H1 (cell line): ENCODE measurements at regions not wholly inside any gene's neighbourhood (a gene's known extent, or its start where the extent isn't known, plus 50 kb on each side); places are given as distances from the start of the nearest gene placed in this dataset.

Source experiments
- CREB1 ChIP-seq: IDR thresholded peaks from 2 replicates; pipeline ENCODE4 v1.6.1; 2012; ENCODE audit warnings: inconsistent platforms
- EGR1 ChIP-seq: IDR thresholded peaks from 2 replicates; pipeline ENCODE4 v1.6.1; 2011; ENCODE audit warnings: low read depth, low read length, borderline replicate concordance
- GABPA ChIP-seq: IDR thresholded peaks from 2 replicates; pipeline ENCODE4 v1.6.1; 2011; ENCODE audit warnings: mild to moderate bottlenecking, low read length, moderate library complexity, borderline replicate concordance; ENCODE audit not compliant: insufficient read depth
- GTF2F1 ChIP-seq: IDR thresholded peaks from 2 replicates; pipeline ENCODE4 v1.6.1; 2012; ENCODE audit warnings: low read depth, low read length, improper control_type of control experiment, borderline replicate concordance
- PHF8 ChIP-seq: fragments of 200-600 bp; sonication (generic); conservative IDR thresholded peaks from 2 replicates; pipeline ENCODE4 v1.7.1; 2012; ENCODE audit warnings: low read depth, mild to moderate bottlenecking, inconsistent platforms, low read length, moderate library complexity
- SRF ChIP-seq: IDR thresholded peaks from 2 replicates; pipeline ENCODE4 v1.6.1; 2011; ENCODE audit warnings: mild to moderate bottlenecking, low read depth, low read length, moderate library complexity
- TF ChIP-seq, protein P1 (sequence below): fragments of 300-600 bp; sonication (generic); IDR thresholded peaks from 2 replicates; pipeline ENCODE4 v1.7.1; 2012; ENCODE audit warnings: low read length, moderate library complexity, mild to moderate bottlenecking, inconsistent platforms; ENCODE audit not compliant: insufficient replicate concordance

DNA sequence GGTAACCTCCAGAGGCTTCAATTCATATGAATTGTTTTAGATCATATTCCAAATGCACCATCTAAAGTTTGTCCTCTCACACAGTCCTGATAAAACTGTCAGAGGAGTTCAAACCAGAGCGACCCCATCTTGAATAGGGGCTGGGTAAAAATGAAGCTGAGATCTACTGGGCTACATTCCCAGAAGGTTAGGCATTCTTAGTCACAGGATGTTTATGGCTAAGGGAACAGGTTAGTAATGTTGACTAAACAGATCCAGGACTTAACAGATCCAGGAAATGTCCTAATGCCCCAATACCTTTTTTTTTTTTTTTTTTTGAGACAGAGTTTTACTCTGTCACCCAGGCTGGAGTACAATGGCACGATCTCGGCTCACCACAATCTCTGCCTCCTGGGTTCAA is 192.6 kb upstream of the PRDM9 start (continued):
- TF ChIP-seq, protein P1, sequence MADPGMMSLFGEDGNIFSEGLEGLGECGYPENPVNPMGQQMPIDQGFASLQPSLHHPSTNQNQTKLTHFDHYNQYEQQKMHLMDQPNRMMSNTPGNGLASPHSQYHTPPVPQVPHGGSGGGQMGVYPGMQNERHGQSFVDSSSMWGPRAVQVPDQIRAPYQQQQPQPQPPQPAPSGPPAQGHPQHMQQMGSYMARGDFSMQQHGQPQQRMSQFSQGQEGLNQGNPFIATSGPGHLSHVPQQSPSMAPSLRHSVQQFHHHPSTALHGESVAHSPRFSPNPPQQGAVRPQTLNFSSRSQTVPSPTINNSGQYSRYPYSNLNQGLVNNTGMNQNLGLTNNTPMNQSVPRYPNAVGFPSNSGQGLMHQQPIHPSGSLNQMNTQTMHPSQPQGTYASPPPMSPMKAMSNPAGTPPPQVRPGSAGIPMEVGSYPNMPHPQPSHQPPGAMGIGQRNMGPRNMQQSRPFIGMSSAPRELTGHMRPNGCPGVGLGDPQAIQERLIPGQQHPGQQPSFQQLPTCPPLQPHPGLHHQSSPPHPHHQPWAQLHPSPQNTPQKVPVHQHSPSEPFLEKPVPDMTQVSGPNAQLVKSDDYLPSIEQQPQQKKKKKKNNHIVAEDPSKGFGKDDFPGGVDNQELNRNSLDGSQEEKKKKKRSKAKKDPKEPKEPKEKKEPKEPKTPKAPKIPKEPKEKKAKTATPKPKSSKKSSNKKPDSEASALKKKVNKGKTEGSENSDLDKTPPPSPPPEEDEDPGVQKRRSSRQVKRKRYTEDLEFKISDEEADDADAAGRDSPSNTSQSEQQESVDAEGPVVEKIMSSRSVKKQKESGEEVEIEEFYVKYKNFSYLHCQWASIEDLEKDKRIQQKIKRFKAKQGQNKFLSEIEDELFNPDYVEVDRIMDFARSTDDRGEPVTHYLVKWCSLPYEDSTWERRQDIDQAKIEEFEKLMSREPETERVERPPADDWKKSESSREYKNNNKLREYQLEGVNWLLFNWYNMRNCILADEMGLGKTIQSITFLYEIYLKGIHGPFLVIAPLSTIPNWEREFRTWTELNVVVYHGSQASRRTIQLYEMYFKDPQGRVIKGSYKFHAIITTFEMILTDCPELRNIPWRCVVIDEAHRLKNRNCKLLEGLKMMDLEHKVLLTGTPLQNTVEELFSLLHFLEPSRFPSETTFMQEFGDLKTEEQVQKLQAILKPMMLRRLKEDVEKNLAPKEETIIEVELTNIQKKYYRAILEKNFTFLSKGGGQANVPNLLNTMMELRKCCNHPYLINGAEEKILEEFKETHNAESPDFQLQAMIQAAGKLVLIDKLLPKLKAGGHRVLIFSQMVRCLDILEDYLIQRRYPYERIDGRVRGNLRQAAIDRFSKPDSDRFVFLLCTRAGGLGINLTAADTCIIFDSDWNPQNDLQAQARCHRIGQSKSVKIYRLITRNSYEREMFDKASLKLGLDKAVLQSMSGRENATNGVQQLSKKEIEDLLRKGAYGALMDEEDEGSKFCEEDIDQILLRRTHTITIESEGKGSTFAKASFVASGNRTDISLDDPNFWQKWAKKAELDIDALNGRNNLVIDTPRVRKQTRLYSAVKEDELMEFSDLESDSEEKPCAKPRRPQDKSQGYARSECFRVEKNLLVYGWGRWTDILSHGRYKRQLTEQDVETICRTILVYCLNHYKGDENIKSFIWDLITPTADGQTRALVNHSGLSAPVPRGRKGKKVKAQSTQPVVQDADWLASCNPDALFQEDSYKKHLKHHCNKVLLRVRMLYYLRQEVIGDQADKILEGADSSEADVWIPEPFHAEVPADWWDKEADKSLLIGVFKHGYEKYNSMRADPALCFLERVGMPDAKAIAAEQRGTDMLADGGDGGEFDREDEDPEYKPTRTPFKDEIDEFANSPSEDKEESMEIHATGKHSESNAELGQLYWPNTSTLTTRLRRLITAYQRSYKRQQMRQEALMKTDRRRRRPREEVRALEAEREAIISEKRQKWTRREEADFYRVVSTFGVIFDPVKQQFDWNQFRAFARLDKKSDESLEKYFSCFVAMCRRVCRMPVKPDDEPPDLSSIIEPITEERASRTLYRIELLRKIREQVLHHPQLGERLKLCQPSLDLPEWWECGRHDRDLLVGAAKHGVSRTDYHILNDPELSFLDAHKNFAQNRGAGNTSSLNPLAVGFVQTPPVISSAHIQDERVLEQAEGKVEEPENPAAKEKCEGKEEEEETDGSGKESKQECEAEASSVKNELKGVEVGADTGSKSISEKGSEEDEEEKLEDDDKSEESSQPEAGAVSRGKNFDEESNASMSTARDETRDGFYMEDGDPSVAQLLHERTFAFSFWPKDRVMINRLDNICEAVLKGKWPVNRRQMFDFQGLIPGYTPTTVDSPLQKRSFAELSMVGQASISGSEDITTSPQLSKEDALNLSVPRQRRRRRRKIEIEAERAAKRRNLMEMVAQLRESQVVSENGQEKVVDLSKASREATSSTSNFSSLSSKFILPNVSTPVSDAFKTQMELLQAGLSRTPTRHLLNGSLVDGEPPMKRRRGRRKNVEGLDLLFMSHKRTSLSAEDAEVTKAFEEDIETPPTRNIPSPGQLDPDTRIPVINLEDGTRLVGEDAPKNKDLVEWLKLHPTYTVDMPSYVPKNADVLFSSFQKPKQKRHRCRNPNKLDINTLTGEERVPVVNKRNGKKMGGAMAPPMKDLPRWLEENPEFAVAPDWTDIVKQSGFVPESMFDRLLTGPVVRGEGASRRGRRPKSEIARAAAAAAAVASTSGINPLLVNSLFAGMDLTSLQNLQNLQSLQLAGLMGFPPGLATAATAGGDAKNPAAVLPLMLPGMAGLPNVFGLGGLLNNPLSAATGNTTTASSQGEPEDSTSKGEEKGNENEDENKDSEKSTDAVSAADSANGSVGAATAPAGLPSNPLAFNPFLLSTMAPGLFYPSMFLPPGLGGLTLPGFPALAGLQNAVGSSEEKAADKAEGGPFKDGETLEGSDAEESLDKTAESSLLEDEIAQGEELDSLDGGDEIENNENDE = no peak
- TF ChIP-seq GABPA (no peak), SRF (no peak), PHF8 (no peak), CREB1 (no peak), GTF2F1 (no peak), EGR1 (no peak)
